Fibroblast of skin of right quadriceps (primary cell): ENCODE measurements at regions not wholly inside any gene's neighbourhood (a gene's known extent, or its start where the extent isn't known, plus 50 kb on each side); places are given as distances from the start of the nearest gene placed in this dataset.

Experiments used
- DNase-seq: peaks from one replicate; pipeline ENCODE4 v3.0.0-alpha.2; 2013

GRCh38 chr5:74576941-74577456, 63.5 kb downstream of the ENC1 start:
- peak; percentile 55 for DNase-seq

- peak; percentile 80 for DNase-seq
Observed at GRCh38 chr5:74575741-74576538, 64.6 kb downstream of the ENC1 start.

GRCh38 chr5:74570250-74570649, 70.3 kb downstream of the ENC1 start:
- no peak for DNase-seq

GRCh38 chr5:74567411-74567995, 73.0 kb downstream of the ENC1 start:
- no peak for DNase-seq

GRCh38 chr5:74562122-74562521, 78.4 kb downstream of the ENC1 start:
- DNase-seq: peak; percentile 57

GRCh38 chr5:74560245-74560644, 80.3 kb downstream of the ENC1 start:
- DNase-seq: no peak

GRCh38 chr5:74556631-74557595, 83.6 kb downstream of the ENC1 start:
- DNase-seq: no peak

GRCh38 chr5:74556006-74556405, 84.5 kb downstream of the ENC1 start:
- DNase-seq: no peak

- no peak for DNase-seq
Observed at GRCh38 chr5:74552101-74552500, 88.4 kb downstream of the ENC1 start.

- no peak for DNase-seq
Observed at GRCh38 chr5:74550927-74551326, 89.6 kb downstream of the ENC1 start.

GRCh38 chr5:74549384-74549783, 91.1 kb downstream of the ENC1 start:
- no peak for DNase-seq

GRCh38 chr5:74546796-74547195, 93.7 kb downstream of the ENC1 start:
- DNase-seq: peak; percentile 34

- DNase-seq: no peak
Observed at GRCh38 chr5:74544811-74545210, 95.7 kb downstream of the ENC1 start.

GRCh38 chr5:74543162-74543995, 97.1 kb downstream of the ENC1 start:
- DNase-seq: peak; percentile 95

- DNase-seq: peak; percentile 53
Observed at GRCh38 chr5:74542482-74542881, 98.0 kb downstream of the ENC1 start.

- DNase-seq: peak; percentile 84
Observed at GRCh38 chr5:74541381-74541781, 99.1 kb downstream of the ENC1 start.

GRCh38 chr5:74540622-74541021, 99.9 kb downstream of the ENC1 start:
- DNase-seq: no peak

- no peak for DNase-seq
Observed at GRCh38 chr5:74539986-74540385, 100.5 kb downstream of the ENC1 start.

- DNase-seq: peak; percentile 75
Observed at GRCh38 chr5:74538206-74538661, 102.3 kb downstream of the ENC1 start.

GRCh38 chr5:74536658-74537057, 103.9 kb downstream of the ENC1 start:
- no peak for DNase-seq

GRCh38 chr5:74535926-74536325, 104.6 kb downstream of the ENC1 start:
- no peak for DNase-seq
